GM13976 (cell line): ENCODE measurements at regions not wholly inside any gene's neighbourhood (a gene's known extent, or its start where the extent isn't known, plus 50 kb on each side); places are given as distances from the start of the nearest gene placed in this dataset.
A peak's percentile ranks its signal among the peaks of the same experiment; 100 is the strongest.

ENCODE experiments used
- DNase-seq: peaks from one replicate; pipeline ENCODE4 v3.0.0; 2012; ENCODE audit warnings: low spot score
- CTCF ChIP-seq: IDR thresholded peaks from 2 replicates; pipeline ENCODE4 v1.5.1; 2012; ENCODE audit warnings: borderline replicate concordance, mild to moderate bottlenecking; ENCODE audit not compliant: insufficient read depth; ENCODE audit errors: extremely low read depth, missing control alignments, control extremely low read depth
- in situ Hi-C: fragments of 300-500 bp; cut with MboI; formaldehyde crosslinking; loops from one replicate; pipeline ENCODE4 v1.12.0; 2022; ENCODE audit warnings: low sequenced_read_pairs, mixed read lengths, inconsistent platforms; ENCODE audit not compliant: unreplicated experiment

GRCh38 chr2:240254337-240255164 is 114.1 kb upstream of the OTOS start:
- no peak for DNase-seq
- no peak for TF ChIP-seq CTCF
- in situ Hi-C loops, result no loop called here

- in situ Hi-C loops, result no loop called here
- DNase-seq, result no peak
- TF ChIP-seq CTCF, result no peak
These were observed 114.7 kb upstream of the OTOS start for GRCh38 chr2:240255165-240255491.

GRCh38 chr2:240255811-240256703 is 115.6 kb upstream of the OTOS start:
- DNase-seq, result no peak
- in situ Hi-C loops, result no loop called here
- TF ChIP-seq CTCF, result no peak

GRCh38 chr2:240256704-240257637 is 116.5 kb upstream of the OTOS start:
- in situ Hi-C loops, result no loop called here
- DNase-seq, result peak; percentile 21

GRCh38 chr2:240257940-240258580 is 117.6 kb upstream of the OTOS start:
- DNase-seq, result peak; percentile 18
- no peak for TF ChIP-seq CTCF
- in situ Hi-C loops, result no loop called here

More at GRCh38 chr2:240256704-240257637, 116.5 kb upstream of the OTOS start:
- TF ChIP-seq CTCF, result no peak
